ENCODE measurements at regions not wholly inside any gene's neighbourhood (a gene's known extent, or its start where the extent isn't known, plus 50 kb on each side); places are given as distances from the start of the nearest gene placed in this dataset.

DNA sequence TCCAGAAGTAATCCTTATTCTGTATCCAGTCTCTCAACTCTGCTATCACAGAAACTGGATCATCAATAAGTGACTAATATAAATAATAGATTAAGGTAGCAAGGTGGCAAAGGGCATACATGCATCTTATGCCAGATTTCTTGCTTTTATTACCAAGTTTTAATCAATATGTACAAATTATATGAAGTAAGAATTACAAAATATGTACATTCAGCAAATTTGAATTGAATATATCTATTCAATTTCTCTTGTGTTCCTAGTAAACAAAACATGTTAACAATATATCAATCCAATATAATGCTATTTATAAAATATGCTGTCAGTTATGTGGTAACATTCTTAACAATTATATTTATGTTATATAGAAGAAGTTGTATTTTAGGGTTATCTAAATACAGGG is 488.7 kb upstream of the COX7C start:
- no peak overlapping the region for H3K27ac Mint-ChIP-seq
- TF ChIP-seq, protein P1, sequence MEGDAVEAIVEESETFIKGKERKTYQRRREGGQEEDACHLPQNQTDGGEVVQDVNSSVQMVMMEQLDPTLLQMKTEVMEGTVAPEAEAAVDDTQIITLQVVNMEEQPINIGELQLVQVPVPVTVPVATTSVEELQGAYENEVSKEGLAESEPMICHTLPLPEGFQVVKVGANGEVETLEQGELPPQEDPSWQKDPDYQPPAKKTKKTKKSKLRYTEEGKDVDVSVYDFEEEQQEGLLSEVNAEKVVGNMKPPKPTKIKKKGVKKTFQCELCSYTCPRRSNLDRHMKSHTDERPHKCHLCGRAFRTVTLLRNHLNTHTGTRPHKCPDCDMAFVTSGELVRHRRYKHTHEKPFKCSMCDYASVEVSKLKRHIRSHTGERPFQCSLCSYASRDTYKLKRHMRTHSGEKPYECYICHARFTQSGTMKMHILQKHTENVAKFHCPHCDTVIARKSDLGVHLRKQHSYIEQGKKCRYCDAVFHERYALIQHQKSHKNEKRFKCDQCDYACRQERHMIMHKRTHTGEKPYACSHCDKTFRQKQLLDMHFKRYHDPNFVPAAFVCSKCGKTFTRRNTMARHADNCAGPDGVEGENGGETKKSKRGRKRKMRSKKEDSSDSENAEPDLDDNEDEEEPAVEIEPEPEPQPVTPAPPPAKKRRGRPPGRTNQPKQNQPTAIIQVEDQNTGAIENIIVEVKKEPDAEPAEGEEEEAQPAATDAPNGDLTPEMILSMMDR (conservative IDR thresholded peaks at IDR 0.05) = no peak

More for the DNA sequence above, 488.7 kb upstream of the COX7C start:
- Histone ChIP-seq H2BK5ac (ENCODE audit: insufficient read length, low read length) (no peak overlapping the region), H2AFZ (ENCODE audit: low read length) (no peak overlapping the region), H2AK5ac (ENCODE audit: insufficient read length, low read length) (no peak overlapping the region), H3K14ac (ENCODE audit: insufficient read depth, low read length) (no peak overlapping the region), H4K8ac (replicated peaks; ENCODE audit: insufficient read length, low read depth, low read length) (no peak overlapping the region), H3K4ac (ENCODE audit: low read depth, low read length) (no peak overlapping the region), H4K5ac (ENCODE audit: insufficient read length, low read depth, low read length) (no peak overlapping the region), H3T11ph (ENCODE audit: low read length) (no peak overlapping the region), H3K27me3 (ENCODE audit: insufficient read depth, low read length) (no peaks in the 10 kb centered on the region), H3K79me2 (ENCODE audit: insufficient read depth, low read length) (no peaks in the 10 kb centered on the region), H3K18ac (ENCODE audit: insufficient read length, low read depth, low read length) (no peak overlapping the region), H3K23ac (ENCODE audit: insufficient read length, low read depth, low read length) (no peak overlapping the region), H3K56ac (ENCODE audit: insufficient read length, low read depth, low read length) (no peak overlapping the region), H4K20me1 (ENCODE audit: control insufficient read depth, insufficient read depth, insufficient read length) (no peaks in the 10 kb centered on the region), H3K23me2 (ENCODE audit: insufficient read length, low read depth, low read length, poor library complexity, severe bottlenecking) (no peaks in the 10 kb centered on the region), H3K9ac (ENCODE audit: extremely low read depth, insufficient read length, low read length) (no peak overlapping the region), H3K4me1 (ENCODE audit: insufficient read depth, low read length) (no peaks in the 10 kb centered on the region), H3K4me2 (ENCODE audit: insufficient read depth, insufficient read length, low read length) (no peak overlapping the region), H3K9me3 (ENCODE audit: control insufficient read depth, low read depth, low read length) (no peaks in the 10 kb centered on the region), H3K27ac (ENCODE audit: insufficient read length, low read depth, low read length) (no peak overlapping the region), H2BK120ac (ENCODE audit: low read depth, low read length, poor library complexity, severe bottlenecking) (no peak overlapping the region), H2BK12ac (ENCODE audit: insufficient read length, low read depth, low read length) (no peak overlapping the region), H2BK15ac (ENCODE audit: low read depth, low read length) (no peak overlapping the region), H2BK20ac (ENCODE audit: low read depth, low read length, poor library complexity, severe bottlenecking) (no peak overlapping the region), H3K79me1 (ENCODE audit: insufficient read depth, low read depth, low read length, poor library complexity, severe bottlenecking) (no peaks in the 10 kb centered on the region), H4K91ac (ENCODE audit: insufficient read length, low read depth, low read length) (no peak overlapping the region)
- Mint-ChIP-seq H3K27me3 (ENCODE audit: low read depth) (no peaks in the 10 kb centered on the region), H3K4me3 (no peak overlapping the region), H3K9me3 (no peaks in the 10 kb centered on the region), H3K4me1 (peaks cover 0 to 3% of the 10 kb centered on the region in 2 experiments; a peak in 1 of 4 replicates), H3K36me3 (ENCODE audit: insufficient read depth in 1 of 3, low read depth in 3 of 3) (no peaks in the 10 kb centered on the region)
- DNase-seq = no peak

Measured in H9 (cell line).